A673 (cell line): ENCODE measurements at regions not wholly inside any gene's neighbourhood (a gene's known extent, or its start where the extent isn't known, plus 50 kb on each side); places are given as distances from the start of the nearest gene placed in this dataset.

Experiments used
- BruUV-seq: library from RNA; stranded (reverse); fragments of 400-500 nt; replicated peaks from 2 replicates; lab custom pipeline; 2021; lab: Mats Ljungman, UMichigan
- CTCF ChIA-PET: fragments of 300-600 bp; sonication (Branson Sonifier 250); formaldehyde crosslinking; loops from one replicate; lab custom pipeline; 2022; ENCODE audit warnings: antibody characterized with exemption; lab: Charles Lee
- POLR2A ChIA-PET: fragments of 300-600 bp; sonication (Branson Sonifier 250); formaldehyde crosslinking; loops from one replicate; lab custom pipeline; 2022; ENCODE audit warnings: antibody characterized with exemption; ENCODE audit not compliant: low non-redundant PET; lab: Charles Lee
- DNase-seq: peaks from one replicate; pipeline ENCODE4 v3.0.0-alpha.2; 2015; ENCODE audit warnings: low spot score
- H3K27ac ChIP-seq: fragments of 200-600 bp; sonication (generic); 2 replicates; pipeline ENCODE4 v1.5.1; 2016; ENCODE audit warnings: mixed run types, low read depth, mild to moderate bottlenecking, mixed read lengths, antibody characterized with exemption, low read length; ENCODE audit not compliant: poor library complexity, severe bottlenecking
- H3K27me3 ChIP-seq: fragments of 200-600 bp; sonication (generic); replicated peaks from 2 replicates; pipeline ENCODE4 v1.6.1; 2017; ENCODE audit warnings: mixed run types, low read depth, mild to moderate bottlenecking, mixed read lengths, antibody characterized with exemption, low read length; ENCODE audit not compliant: insufficient read depth, poor library complexity
- H3K36me3 ChIP-seq: fragments of 200-600 bp; sonication (generic); 2 replicates; pipeline ENCODE4 v1.6.1; 2016; ENCODE audit warnings: mixed run types, mild to moderate bottlenecking, mixed read lengths, antibody characterized with exemption, low read length; ENCODE audit not compliant: insufficient read depth, poor library complexity, severe bottlenecking
- H3K4me1 ChIP-seq: fragments of 200-600 bp; sonication (generic); 2 replicates; pipeline ENCODE4 v1.6.1; 2017; ENCODE audit warnings: mixed run types, mild to moderate bottlenecking, mixed read lengths, antibody characterized with exemption, low read length; ENCODE audit not compliant: insufficient read depth, poor library complexity, severe bottlenecking
- H3K4me3 ChIP-seq: fragments of 200-600 bp; sonication (generic); 2 replicates; pipeline ENCODE4 v1.5.1; 2016; ENCODE audit warnings: low read depth, mixed run types, mild to moderate bottlenecking, mixed read lengths, low read length; ENCODE audit not compliant: poor library complexity, severe bottlenecking
- H3K9me3 ChIP-seq: fragments of 200-600 bp; sonication (generic); 2 replicates; pipeline ENCODE4 v1.6.1; 2016; ENCODE audit warnings: mixed run types, low read depth, mild to moderate bottlenecking, mixed read lengths, antibody characterized with exemption, low read length; ENCODE audit not compliant: poor library complexity, severe bottlenecking
- EZH2 ChIP-seq: fragments of 200-600 bp; sonication (generic); IDR thresholded peaks from 2 replicates; pipeline ENCODE4 v1.6.1; 2017; ENCODE audit warnings: borderline replicate concordance, low read depth, mild to moderate bottlenecking, mixed read lengths, antibody characterized with exemption, low read length; ENCODE audit not compliant: poor library complexity, severe bottlenecking
- intact Hi-C: fragments of 100-400 bp; cut with micrococcal nuclease; formaldehyde crosslinking; loops from one replicate; pipeline ENCODE4 v1.10.0; 2022; ENCODE audit not compliant: unreplicated experiment
- TF ChIP-seq, protein P1 (sequence below): fragments of 300-800, 200-600 bp; sonication (generic); conservative IDR thresholded peaks from 2 replicates; pipeline ENCODE4 v1.5.1; 2017; ENCODE audit warnings: low read depth, mild to moderate bottlenecking, antibody characterized with exemption, low read length, moderate library complexity, mixed read lengths

DNA sequence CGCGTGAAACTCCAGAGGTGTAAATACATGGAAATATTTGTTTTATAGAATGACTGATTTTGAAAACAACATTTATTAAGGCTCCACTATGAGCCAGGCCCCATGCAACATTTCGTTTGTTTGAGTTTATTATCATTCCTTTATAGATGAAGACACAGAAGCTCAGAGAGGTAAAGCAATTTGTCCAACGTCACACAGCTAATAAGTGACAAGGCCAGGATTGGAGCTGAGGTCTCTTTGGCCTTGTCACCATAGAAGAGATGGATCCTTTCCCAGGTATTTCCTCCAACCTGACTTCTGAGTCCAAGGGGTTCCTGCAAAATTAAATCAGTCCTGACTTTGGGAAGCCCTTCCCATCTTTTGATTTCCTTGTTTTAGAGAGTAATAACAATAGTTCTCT, 98.0 kb downstream of the SYF2 start:
- no TSS peak for BruUV-seq
- Histone ChIP-seq H3K4me3 (no peak overlapping the region), H3K9me3 (no peaks in the 10 kb centered on the region), H3K4me1 (no peaks in the 10 kb centered on the region), H3K27ac (no peak overlapping the region), H3K36me3 (no peaks in the 10 kb centered on the region), H3K27me3 (no peaks in the 10 kb centered on the region)
- TF ChIP-seq, protein P1, sequence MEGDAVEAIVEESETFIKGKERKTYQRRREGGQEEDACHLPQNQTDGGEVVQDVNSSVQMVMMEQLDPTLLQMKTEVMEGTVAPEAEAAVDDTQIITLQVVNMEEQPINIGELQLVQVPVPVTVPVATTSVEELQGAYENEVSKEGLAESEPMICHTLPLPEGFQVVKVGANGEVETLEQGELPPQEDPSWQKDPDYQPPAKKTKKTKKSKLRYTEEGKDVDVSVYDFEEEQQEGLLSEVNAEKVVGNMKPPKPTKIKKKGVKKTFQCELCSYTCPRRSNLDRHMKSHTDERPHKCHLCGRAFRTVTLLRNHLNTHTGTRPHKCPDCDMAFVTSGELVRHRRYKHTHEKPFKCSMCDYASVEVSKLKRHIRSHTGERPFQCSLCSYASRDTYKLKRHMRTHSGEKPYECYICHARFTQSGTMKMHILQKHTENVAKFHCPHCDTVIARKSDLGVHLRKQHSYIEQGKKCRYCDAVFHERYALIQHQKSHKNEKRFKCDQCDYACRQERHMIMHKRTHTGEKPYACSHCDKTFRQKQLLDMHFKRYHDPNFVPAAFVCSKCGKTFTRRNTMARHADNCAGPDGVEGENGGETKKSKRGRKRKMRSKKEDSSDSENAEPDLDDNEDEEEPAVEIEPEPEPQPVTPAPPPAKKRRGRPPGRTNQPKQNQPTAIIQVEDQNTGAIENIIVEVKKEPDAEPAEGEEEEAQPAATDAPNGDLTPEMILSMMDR: no peak
- no peak for TF ChIP-seq EZH2
- intact Hi-C loops: no loop called here
- ChIA-PET POLR2A (no interaction called here), CTCF (no interaction called here)
- no peak for DNase-seq

GRCh38 chr1:25131794-25132193, 100.5 kb downstream of the SYF2 start:
- TF ChIP-seq, protein P1: no peak
- TF ChIP-seq EZH2: no peak
- no peak for DNase-seq
- POLR2A ChIA-PET: no interaction called here
- H3K9me3 ChIP-seq: no peaks in the 10 kb centered on the region
- no peak overlapping the region for H3K27ac ChIP-seq
- H3K4me3 ChIP-seq: no peak overlapping the region
- no TSS peak for BruUV-seq
- CTCF ChIA-PET: no interaction called here
- intact Hi-C loops: no loop called here
- no peaks in the 10 kb centered on the region for H3K27me3 ChIP-seq
- H3K36me3 ChIP-seq: no peaks in the 10 kb centered on the region
- no peaks in the 10 kb centered on the region for H3K4me1 ChIP-seq

DNA sequence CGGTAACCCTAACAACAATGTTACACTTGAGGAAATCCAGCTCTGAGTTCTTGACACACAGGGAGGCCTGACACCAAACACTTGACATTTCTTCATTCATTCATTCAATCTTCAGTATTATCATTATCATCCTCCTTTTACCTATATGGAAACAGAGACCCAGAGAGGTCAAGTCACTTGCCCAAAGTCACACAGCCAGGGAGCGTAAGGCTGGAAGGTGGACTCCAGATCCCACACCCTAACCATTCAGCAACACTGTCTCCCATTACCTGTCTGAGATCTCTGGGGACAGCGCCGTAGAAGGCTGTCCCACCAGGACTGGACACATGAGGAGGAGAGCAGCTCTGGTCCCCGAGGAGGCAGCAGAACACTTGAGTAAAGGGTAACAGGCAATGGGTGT, 101.4 kb downstream of the SYF2 start:
- CTCF ChIA-PET: no interaction called here
- Histone ChIP-seq H3K4me3 (no peak overlapping the region), H3K36me3 (no peaks in the 10 kb centered on the region), H3K4me1 (no peaks in the 10 kb centered on the region), H3K27ac (no peak overlapping the region), H3K9me3 (no peaks in the 10 kb centered on the region), H3K27me3 (no peaks in the 10 kb centered on the region)
- no TSS peak for BruUV-seq
- TF ChIP-seq EZH2: no peak
- TF ChIP-seq, protein P1: no peak
- no peak for DNase-seq
- POLR2A ChIA-PET: no interaction called here
- intact Hi-C loops: no loop called here
